ENCODE measurements at regions not wholly inside any gene's neighbourhood (a gene's known extent, or its start where the extent isn't known, plus 50 kb on each side); places are given as distances from the start of the nearest gene placed in this dataset.
A peak's percentile ranks its signal among the peaks of the same experiment; 100 is the strongest.

- WGBS, 2 donors (ENCODE audit: extremely low coverage in 2 of 2, insufficient read length in 2 of 2, insufficient replicate concordance in 1 of 2), result no CpG with 5 or more reads among the region's 4 CpGs
- no peaks in the 10 kb centered on the region for H3K36me3 ChIP-seq (replicated peaks in 1 of 2; ENCODE audit: control insufficient read depth in 2 of 2, insufficient read depth in 2 of 2, low read length in 2 of 2)
- no peak overlapping the region for H4K8ac ChIP-seq (ENCODE audit: low read depth, low read length)
- no peak for DNase-seq (ENCODE audit: low spot score)
- no peak overlapping the region for H3K4ac ChIP-seq (ENCODE audit: low read length)
- no peak overlapping the region for H3K23ac ChIP-seq (ENCODE audit: low read depth, low read length, poor library complexity)
- H3K4me2 ChIP-seq (ENCODE audit: insufficient read depth, low read length, poor library complexity, severe bottlenecking), result no peak overlapping the region
- no peaks in the 10 kb centered on the region for H3K4me1 ChIP-seq (ENCODE audit: control insufficient read depth in 2 of 2, insufficient read depth in 1 of 2, low read depth in 1 of 2, low read length in 2 of 2)
- no peak overlapping the region for H2AK5ac ChIP-seq (ENCODE audit: low read depth, low read length)
- H2BK15ac ChIP-seq (ENCODE audit: low read length), result no peak overlapping the region
- no peak overlapping the region for H4K91ac ChIP-seq (ENCODE audit: low read depth, low read length, poor library complexity)
- no peak overlapping the region for H2AFZ ChIP-seq (ENCODE audit: low read length)
- H3K4me3 ChIP-seq (ENCODE audit: low read length in 2 of 2), result no peak overlapping the region
- no peaks in the 10 kb centered on the region for H3K27me3 ChIP-seq (ENCODE audit: control insufficient read depth in 3 of 3, insufficient read depth in 3 of 3, low read depth in 1 of 3, low read length in 3 of 3)
- H2BK120ac ChIP-seq (ENCODE audit: low read depth, low read length), result no peak overlapping the region
- H3K9me3 ChIP-seq (replicated peaks in 1 of 2; ENCODE audit: control insufficient read depth in 2 of 2, insufficient read depth in 1 of 2, low read depth in 1 of 2, low read length in 2 of 2), result no peaks in the 10 kb centered on the region
- H3K14ac ChIP-seq (ENCODE audit: low read length), result no peak overlapping the region
- H2BK12ac ChIP-seq (ENCODE audit: low read length), result no peak overlapping the region
- no peak overlapping the region for H3K9ac ChIP-seq (ENCODE audit: low read depth, low read length, poor library complexity)
- H2BK5ac ChIP-seq (ENCODE audit: low read length), result no peak overlapping the region
- H3K18ac ChIP-seq (ENCODE audit: low read length), result no peak overlapping the region
- no peaks in the 10 kb centered on the region for H3K79me1 ChIP-seq (ENCODE audit: low read depth, low read length)
- no peak overlapping the region for H3K27ac ChIP-seq (replicated peaks; ENCODE audit: low read length)
These were observed 275.5 kb downstream of the CDH19 start for GRCh38 chr18:66328296-66328878.

DNA sequence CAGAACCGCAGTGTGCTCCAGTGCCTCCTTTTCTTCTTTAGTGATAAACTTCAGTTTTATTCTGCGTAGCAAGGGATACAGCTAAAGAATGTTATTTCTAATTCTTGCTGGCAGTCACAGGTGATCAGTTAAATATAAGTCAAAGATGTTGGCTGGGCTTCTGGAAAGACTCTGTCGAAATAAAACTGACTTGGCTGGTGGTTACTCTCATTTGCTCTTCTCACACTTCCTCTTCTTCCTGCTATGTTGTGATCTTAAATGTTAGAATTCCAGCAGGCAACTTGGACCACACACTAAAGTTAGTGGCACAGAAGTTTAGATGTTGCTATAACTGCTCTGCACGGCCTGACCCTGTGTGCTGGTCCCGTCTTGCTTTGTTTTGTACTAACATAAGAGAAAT lies 278.6 kb downstream of the CDH19 start:
- no peak overlapping the region for H2BK120ac ChIP-seq (ENCODE audit: low read depth, low read length)
- no peaks in the 10 kb centered on the region for H3K9me3 ChIP-seq (replicated peaks in 1 of 2; ENCODE audit: control insufficient read depth in 2 of 2, insufficient read depth in 1 of 2, low read depth in 1 of 2, low read length in 2 of 2)
- no peak overlapping the region for H4K91ac ChIP-seq (ENCODE audit: low read depth, low read length, poor library complexity)
- no peak overlapping the region for H3K27ac ChIP-seq (replicated peaks; ENCODE audit: low read length)
- H3K14ac ChIP-seq (ENCODE audit: low read length), result no peak overlapping the region
- no peak overlapping the region for H3K4me2 ChIP-seq (ENCODE audit: insufficient read depth, low read length, poor library complexity, severe bottlenecking)
- WGBS, 2 donors (ENCODE audit: extremely low coverage in 2 of 2, insufficient read length in 2 of 2, insufficient replicate concordance in 1 of 2), result no CpG with 5 or more reads among the region's 5 CpGs
- DNase-seq (ENCODE audit: low spot score), result no peak
- H2BK15ac ChIP-seq (ENCODE audit: low read length), result no peak overlapping the region
- H4K8ac ChIP-seq (ENCODE audit: low read depth, low read length), result no peak overlapping the region
- no peak overlapping the region for H2BK12ac ChIP-seq (ENCODE audit: low read length)
- H2AFZ ChIP-seq (ENCODE audit: low read length), result peak overlapping the region; percentile 40
- no peak overlapping the region for H3K18ac ChIP-seq (ENCODE audit: low read length)
- no peak overlapping the region for H3K9ac ChIP-seq (ENCODE audit: low read depth, low read length, poor library complexity)
- no peak overlapping the region for H3K4me3 ChIP-seq (ENCODE audit: low read length in 2 of 2)
- H3K27me3 ChIP-seq (ENCODE audit: control insufficient read depth in 3 of 3, insufficient read depth in 3 of 3, low read depth in 1 of 3, low read length in 3 of 3), result no peaks in the 10 kb centered on the region
- no peaks in the 10 kb centered on the region for H3K4me1 ChIP-seq (ENCODE audit: control insufficient read depth in 2 of 2, insufficient read depth in 1 of 2, low read depth in 1 of 2, low read length in 2 of 2)
- H3K79me1 ChIP-seq (ENCODE audit: low read depth, low read length), result no peaks in the 10 kb centered on the region
- no peaks in the 10 kb centered on the region for H3K36me3 ChIP-seq (replicated peaks in 1 of 2; ENCODE audit: control insufficient read depth in 2 of 2, insufficient read depth in 2 of 2, low read length in 2 of 2)
- H2BK5ac ChIP-seq (ENCODE audit: low read length), result no peak overlapping the region
- H2AK5ac ChIP-seq (ENCODE audit: low read depth, low read length), result no peak overlapping the region
- H3K23ac ChIP-seq (ENCODE audit: low read depth, low read length, poor library complexity), result no peak overlapping the region
- H3K4ac ChIP-seq (ENCODE audit: low read length), result no peak overlapping the region

GRCh38 chr18:66324616-66325015 lies 279.3 kb downstream of the CDH19 start:
- H2BK120ac ChIP-seq (ENCODE audit: low read depth, low read length), result no peak overlapping the region

DNA sequence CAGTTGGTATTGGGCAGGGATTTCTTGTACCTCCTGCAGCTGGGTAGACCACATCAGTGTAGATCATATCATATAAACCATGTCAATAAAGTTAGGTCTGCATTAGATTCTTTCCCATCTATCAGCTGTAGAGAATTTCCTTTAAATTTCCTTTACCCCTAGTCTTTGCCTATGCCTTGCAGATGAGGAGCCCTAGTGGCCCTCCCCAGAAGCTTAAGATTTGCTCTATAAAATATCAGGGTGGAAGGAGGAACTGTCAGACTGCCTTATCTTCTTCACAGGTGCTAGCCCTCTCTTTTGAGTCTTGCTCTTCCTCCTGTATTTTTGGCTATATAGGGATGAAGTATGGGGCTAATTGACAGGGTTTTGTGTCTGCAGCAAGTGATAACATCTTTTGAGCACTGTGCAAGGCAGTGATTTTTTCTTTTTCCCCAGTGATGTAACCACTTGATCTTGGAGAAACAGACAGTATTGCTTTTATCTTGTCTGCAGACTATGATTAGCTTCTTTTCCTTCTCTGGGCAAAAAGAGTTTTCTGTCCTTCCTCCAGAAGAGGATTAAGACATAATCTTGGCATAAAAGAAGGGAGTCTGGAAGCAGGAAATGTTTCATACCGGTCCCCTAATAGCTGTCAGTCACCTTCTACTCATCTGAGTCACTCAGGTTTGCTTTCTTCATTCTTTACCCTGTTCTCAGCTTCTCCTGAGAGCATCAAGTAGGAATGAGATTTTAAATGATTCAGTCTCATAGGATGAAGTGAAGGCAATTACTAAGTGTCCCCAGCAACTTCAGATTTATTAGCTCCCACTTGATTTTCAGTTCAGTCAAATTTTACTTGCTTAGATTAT lies 286.4 kb downstream of the CDH19 start:
- no peak overlapping the region for H3K9ac ChIP-seq (ENCODE audit: low read depth, low read length, poor library complexity)
- H3K27me3 ChIP-seq (ENCODE audit: control insufficient read depth in 3 of 3, insufficient read depth in 3 of 3, low read depth in 1 of 3, low read length in 3 of 3), result no peaks in the 10 kb centered on the region
- no peak overlapping the region for H3K18ac ChIP-seq (ENCODE audit: low read length)
- H2BK5ac ChIP-seq (ENCODE audit: low read length), result no peak overlapping the region
- H4K91ac ChIP-seq (ENCODE audit: low read depth, low read length, poor library complexity), result no peak overlapping the region
- no peak overlapping the region for H2BK15ac ChIP-seq (ENCODE audit: low read length)
- H4K8ac ChIP-seq (ENCODE audit: low read depth, low read length), result no peak overlapping the region
- WGBS, 2 donors (ENCODE audit: extremely low coverage in 2 of 2, insufficient read length in 2 of 2, insufficient replicate concordance in 1 of 2), result no CpG with 5 or more reads among the region's 1 CpG
- H2BK12ac ChIP-seq (ENCODE audit: low read length), result no peak overlapping the region
- no peaks in the 10 kb centered on the region for H3K9me3 ChIP-seq (replicated peaks in 1 of 2; ENCODE audit: control insufficient read depth in 2 of 2, insufficient read depth in 1 of 2, low read depth in 1 of 2, low read length in 2 of 2)
- H3K4ac ChIP-seq (ENCODE audit: low read length), result no peak overlapping the region
- H3K36me3 ChIP-seq (replicated peaks in 1 of 2; ENCODE audit: control insufficient read depth in 2 of 2, insufficient read depth in 2 of 2, low read length in 2 of 2), result no peaks in the 10 kb centered on the region
- no peak overlapping the region for H3K4me3 ChIP-seq (ENCODE audit: low read length in 2 of 2)
- H3K79me1 ChIP-seq (ENCODE audit: low read depth, low read length), result no peaks in the 10 kb centered on the region
- H3K27ac ChIP-seq (replicated peaks; ENCODE audit: low read length), result no peak overlapping the region
- no peaks in the 10 kb centered on the region for H3K4me1 ChIP-seq (ENCODE audit: control insufficient read depth in 2 of 2, insufficient read depth in 1 of 2, low read depth in 1 of 2, low read length in 2 of 2)
- no peak overlapping the region for H2BK120ac ChIP-seq (ENCODE audit: low read depth, low read length)
- H3K23ac ChIP-seq (ENCODE audit: low read depth, low read length, poor library complexity), result no peak overlapping the region
- H2AFZ ChIP-seq (ENCODE audit: low read length), result peak overlapping the region; percentile 27
- H3K4me2 ChIP-seq (ENCODE audit: insufficient read depth, low read length, poor library complexity, severe bottlenecking), result no peak overlapping the region
- H2AK5ac ChIP-seq (ENCODE audit: low read depth, low read length), result no peak overlapping the region
- no peak for DNase-seq (ENCODE audit: low spot score)
- no peak overlapping the region for H3K14ac ChIP-seq (ENCODE audit: low read length)

More at GRCh38 chr18:66324616-66325015, 279.3 kb downstream of the CDH19 start:
- no peak overlapping the region for H3K14ac ChIP-seq (ENCODE audit: low read length)
- WGBS, 2 donors (ENCODE audit: extremely low coverage in 2 of 2, insufficient read length in 2 of 2, insufficient replicate concordance in 1 of 2), result no CpG with 5 or more reads among the region's 2 CpGs
- H3K36me3 ChIP-seq (replicated peaks in 1 of 2; ENCODE audit: control insufficient read depth in 2 of 2, insufficient read depth in 2 of 2, low read length in 2 of 2), result no peaks in the 10 kb centered on the region
- H3K23ac ChIP-seq (ENCODE audit: low read depth, low read length, poor library complexity), result no peak overlapping the region
- no peak overlapping the region for H3K27ac ChIP-seq (replicated peaks; ENCODE audit: low read length)
- no peak for DNase-seq (ENCODE audit: low spot score)
- H2AK5ac ChIP-seq (ENCODE audit: low read depth, low read length), result no peak overlapping the region
- H3K18ac ChIP-seq (ENCODE audit: low read length), result no peak overlapping the region
- H2AFZ ChIP-seq (ENCODE audit: low read length), result peak overlapping the region; percentile 40
- no peak overlapping the region for H2BK12ac ChIP-seq (ENCODE audit: low read length)
- H3K79me1 ChIP-seq (ENCODE audit: low read depth, low read length), result no peaks in the 10 kb centered on the region
- no peak overlapping the region for H3K4me2 ChIP-seq (ENCODE audit: insufficient read depth, low read length, poor library complexity, severe bottlenecking)
- no peak overlapping the region for H2BK15ac ChIP-seq (ENCODE audit: low read length)
- no peak overlapping the region for H4K91ac ChIP-seq (ENCODE audit: low read depth, low read length, poor library complexity)
- no peaks in the 10 kb centered on the region for H3K27me3 ChIP-seq (ENCODE audit: control insufficient read depth in 3 of 3, insufficient read depth in 3 of 3, low read depth in 1 of 3, low read length in 3 of 3)
- no peak overlapping the region for H4K8ac ChIP-seq (ENCODE audit: low read depth, low read length)
- no peak overlapping the region for H3K9ac ChIP-seq (ENCODE audit: low read depth, low read length, poor library complexity)
- H3K4ac ChIP-seq (ENCODE audit: low read length), result no peak overlapping the region
- H2BK5ac ChIP-seq (ENCODE audit: low read length), result no peak overlapping the region
- no peaks in the 10 kb centered on the region for H3K4me1 ChIP-seq (ENCODE audit: control insufficient read depth in 2 of 2, insufficient read depth in 1 of 2, low read depth in 1 of 2, low read length in 2 of 2)
- H3K4me3 ChIP-seq (ENCODE audit: low read length in 2 of 2), result no peak overlapping the region
- H3K9me3 ChIP-seq (replicated peaks in 1 of 2; ENCODE audit: control insufficient read depth in 2 of 2, insufficient read depth in 1 of 2, low read depth in 1 of 2, low read length in 2 of 2), result no peaks in the 10 kb centered on the region

Measured in neuronal stem cell (in vitro differentiated cells).